H54 (cell line): ENCODE measurements at regions not wholly inside any gene's neighbourhood (a gene's known extent, or its start where the extent isn't known, plus 50 kb on each side); places are given as distances from the start of the nearest gene placed in this dataset.
"Not testable (repeated sequence)": the region's sequence is repeated elsewhere in the genome, so short reads cannot be mapped to it uniquely, and the experiment has no call there.

Experiments
- DNase-seq: peaks from one replicate; pipeline ENCODE4 v3.0.0; 2011; ENCODE audit warnings: low spot score, mixed read lengths; ENCODE audit not compliant: insufficient read length
- FAIRE-seq: peaks from 3 replicates; lab custom pipeline; 2011; peaks lifted over from hg19 to GRCh38; lab: Jason Lieb, UNC
- POLR2A ChIP-seq: IDR thresholded peaks from 2 replicates; pipeline ENCODE4 v1.6.1; 2011; ENCODE audit warnings: low read depth, mild to moderate bottlenecking, low read length

GRCh38 chr1:197850918-197851317 is 51.5 kb upstream of the C1orf53 start:
- FAIRE-seq (no peak), DNase-seq (no peak)
- no peak for TF ChIP-seq POLR2A

DNA sequence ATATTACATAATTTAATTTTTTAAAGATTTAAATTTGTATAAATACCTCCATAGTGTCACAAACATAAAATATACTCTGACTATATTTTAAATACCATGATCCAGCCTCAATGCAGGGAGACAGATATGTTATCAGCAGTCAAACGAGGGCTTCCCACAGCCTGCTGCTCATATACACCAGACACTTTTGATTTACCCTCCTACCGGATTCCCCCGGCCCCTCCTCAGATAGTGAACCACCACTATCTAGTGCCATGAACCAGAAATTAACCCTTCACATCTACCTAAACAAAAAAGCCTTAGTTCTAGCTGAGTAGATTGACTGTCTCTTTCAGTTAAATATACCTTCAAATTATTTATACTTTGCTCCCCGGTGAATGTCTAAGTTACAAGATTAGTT is 52.4 kb upstream of the C1orf53 start:
- TF ChIP-seq POLR2A: no peak
- no peak for FAIRE-seq
- no peak for DNase-seq

DNA sequence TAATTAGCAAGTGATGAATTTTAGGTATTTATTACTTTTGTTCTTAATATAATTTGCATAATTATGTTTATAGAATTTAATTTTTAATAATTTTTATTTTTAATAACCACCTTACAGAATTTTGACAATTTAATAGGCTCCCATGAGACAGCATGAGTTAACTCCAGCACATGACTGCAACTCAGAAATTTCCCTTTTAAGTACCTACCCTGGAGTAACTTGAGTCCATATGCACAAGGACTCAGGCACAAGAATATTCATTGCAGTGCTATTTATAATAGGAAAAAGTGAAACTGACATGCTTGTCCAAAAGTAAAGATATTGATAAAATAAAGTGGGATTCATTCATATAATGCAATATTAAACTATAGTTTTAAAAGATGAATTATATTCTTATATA is 54.1 kb upstream of the C1orf53 start:
- DNase-seq: no peak
- TF ChIP-seq POLR2A: no peak
- FAIRE-seq: no peak

DNA sequence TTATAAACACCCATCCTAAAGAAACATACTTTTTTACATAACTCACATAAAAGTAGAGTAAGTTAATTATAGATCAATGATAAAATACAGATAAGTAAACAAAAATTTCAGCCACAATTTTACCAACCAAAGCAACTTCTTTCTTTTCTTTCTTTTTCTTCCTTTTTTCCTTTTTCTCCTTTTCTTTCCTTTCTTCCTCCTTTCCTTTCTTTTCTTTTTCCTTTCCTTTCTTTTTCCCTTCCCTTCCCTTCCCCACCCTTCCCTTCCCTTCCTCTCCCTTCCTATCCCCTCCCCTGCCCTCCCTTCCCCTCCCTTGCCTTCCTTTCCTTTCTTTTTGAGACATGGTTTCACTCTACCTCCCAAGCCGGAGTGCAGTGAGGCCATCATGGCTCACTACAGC is 56.5 kb upstream of the C1orf53 start:
- DNase-seq (no peak), FAIRE-seq (no peak)
- TF ChIP-seq POLR2A: no peak

GRCh38 chr1:197844651-197845050 is 57.8 kb upstream of the C1orf53 start:
- no peak for DNase-seq
- TF ChIP-seq POLR2A: no peak
- FAIRE-seq: no peak

GRCh38 chr1:197843401-197843800 is 59.0 kb upstream of the C1orf53 start:
- FAIRE-seq (no peak), DNase-seq (no peak)
- no peak for TF ChIP-seq POLR2A

- FAIRE-seq (no peak), DNase-seq (no peak)
- no peak for TF ChIP-seq POLR2A
Measured at GRCh38 chr1:197842646-197843045, 59.8 kb upstream of the C1orf53 start.

- FAIRE-seq (no peak), DNase-seq (no peak)
- TF ChIP-seq POLR2A: no peak
Measured at GRCh38 chr1:197841883-197842553, 60.4 kb upstream of the C1orf53 start.

DNA sequence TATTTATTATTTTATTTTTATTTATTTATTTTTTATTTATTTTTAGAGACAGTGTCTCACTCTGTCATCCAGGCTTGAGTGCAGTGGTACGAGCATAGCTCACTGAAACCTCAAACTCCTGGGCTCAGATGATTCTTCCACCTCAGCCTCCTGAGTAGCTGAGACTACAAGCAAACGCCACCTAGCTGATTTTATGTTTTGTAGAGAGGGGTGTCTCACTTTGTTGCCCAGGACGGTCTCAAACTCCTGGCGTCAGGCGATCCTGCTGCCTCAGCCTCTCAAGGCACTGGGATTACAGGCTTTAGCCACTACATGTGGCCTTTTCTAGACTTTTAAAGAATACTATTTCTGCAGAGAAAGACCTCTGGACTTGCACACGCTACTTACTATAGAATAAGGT is 61.3 kb upstream of the C1orf53 start:
- no peak for TF ChIP-seq POLR2A
- FAIRE-seq: no peak

DNA sequence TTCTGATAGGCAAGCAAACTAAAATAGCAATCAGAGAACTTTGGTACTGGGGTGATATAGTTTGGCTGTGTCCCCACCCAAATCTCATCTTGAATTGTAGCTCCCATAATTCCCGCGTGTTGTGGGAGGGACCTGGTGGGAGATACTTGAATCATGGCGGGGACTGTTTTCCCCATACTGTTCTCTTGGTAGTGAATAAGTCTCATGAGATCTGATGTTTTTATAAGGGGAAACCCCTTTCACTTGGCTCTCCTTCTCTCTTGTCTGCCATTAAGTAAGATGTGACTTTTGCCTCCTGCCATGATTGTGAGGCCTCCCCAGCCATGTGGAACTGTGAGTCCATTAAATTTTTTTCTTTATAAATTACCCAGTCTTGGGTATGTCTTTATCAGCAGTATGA is 62.6 kb upstream of the C1orf53 start:
- FAIRE-seq, DNase-seq: not testable (repeated sequence)

More for the DNA sequence above, 61.3 kb upstream of the C1orf53 start:
- no peak for DNase-seq

DNA sequence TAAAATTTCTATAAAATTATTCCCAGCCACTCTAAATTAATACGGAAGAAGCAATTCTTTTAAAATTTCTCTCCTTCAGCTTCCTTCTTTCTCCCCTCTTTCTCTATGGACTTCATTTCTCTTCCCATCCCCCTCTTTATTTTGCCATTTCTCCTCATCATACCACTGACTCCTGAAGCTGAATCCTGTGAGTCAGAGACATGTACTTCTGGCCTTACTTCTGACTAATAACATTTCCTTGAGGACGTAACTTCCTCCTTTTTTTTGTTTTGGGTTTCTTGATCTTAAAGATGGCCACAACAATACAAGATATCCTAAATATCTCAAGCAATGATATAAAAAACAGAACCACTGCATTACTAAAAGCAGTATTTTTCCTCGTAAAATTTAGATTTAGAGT is 63.6 kb upstream of the DENND1B start:
- no peak for TF ChIP-seq POLR2A
- FAIRE-seq (peak; percentile 60), DNase-seq (peak; percentile 31)

GRCh38 chr1:197837911-197838310 is 62.6 kb upstream of the DENND1B start:
- DNase-seq (no peak), FAIRE-seq (peak; percentile 68)
- TF ChIP-seq POLR2A: no peak

DNA sequence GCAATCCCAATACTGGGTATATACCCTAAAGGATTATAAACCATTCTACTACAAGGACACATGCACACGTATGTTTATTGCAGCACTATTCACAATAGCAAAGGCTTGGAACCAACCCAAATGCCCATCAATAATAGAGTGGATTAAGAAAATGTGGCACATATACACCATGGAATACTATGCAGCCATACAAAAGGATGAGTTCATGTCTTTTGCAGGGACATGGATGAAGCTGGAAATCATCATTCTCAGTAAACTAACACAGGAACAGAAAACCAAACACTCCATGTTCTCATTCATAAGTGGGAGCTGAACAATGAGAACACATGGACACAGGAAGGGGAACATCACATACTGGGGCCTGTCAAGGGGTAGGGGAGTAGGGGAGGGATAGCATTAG is 61.1 kb upstream of the DENND1B start:
- FAIRE-seq, DNase-seq: not testable (repeated sequence)

DNA sequence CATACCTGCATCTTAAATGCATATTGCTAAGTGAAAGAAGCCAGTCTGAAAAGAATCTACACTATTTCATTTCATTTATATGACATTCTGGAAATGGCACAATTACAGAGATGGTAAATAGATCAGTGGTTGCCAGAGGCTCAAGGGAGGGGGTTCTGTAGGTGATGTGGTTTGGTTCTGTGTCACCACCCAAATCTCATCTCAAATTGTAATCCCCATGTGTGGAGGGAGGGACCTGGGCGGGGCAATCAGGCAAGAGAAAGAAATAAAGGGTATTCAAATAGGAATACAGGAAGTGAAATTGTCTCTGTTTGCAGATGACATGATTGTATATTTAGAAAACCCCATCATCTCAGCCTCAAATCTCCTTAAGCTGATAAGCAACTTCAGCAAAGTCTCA is 53.7 kb upstream of the DENND1B start:
- DNase-seq, FAIRE-seq: not testable (repeated sequence)

DNA sequence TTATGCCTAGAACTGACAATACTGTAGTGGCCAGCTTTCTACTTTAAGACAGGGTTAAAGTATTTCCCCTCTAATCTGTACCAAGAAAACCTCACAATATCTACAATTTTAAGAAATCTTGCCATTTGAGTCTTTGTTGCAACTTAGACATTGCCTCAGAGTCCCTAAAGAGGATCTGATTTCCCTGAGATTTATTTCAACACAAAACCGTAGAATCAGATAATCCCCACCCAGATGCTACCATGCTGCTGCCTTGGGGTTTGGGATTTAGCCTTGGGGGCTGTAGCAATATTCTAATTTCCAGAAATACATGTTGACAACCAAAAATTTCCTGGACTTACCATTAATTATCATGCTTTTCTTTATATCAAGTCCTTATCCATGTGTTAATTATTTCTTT is 50.3 kb upstream of the DENND1B start:
- FAIRE-seq (no peak), DNase-seq (no peak)
- no peak for TF ChIP-seq POLR2A
